ENCODE measurements at regions not wholly inside any gene's neighbourhood (a gene's known extent, or its start where the extent isn't known, plus 50 kb on each side); places are given as distances from the start of the nearest gene placed in this dataset.

- Histone ChIP-seq H4K5ac (ENCODE audit: insufficient read length, low read depth, low read length) (no peak overlapping the region), H2BK12ac (ENCODE audit: low read depth, low read length) (no peak overlapping the region), H3K4me1 (replicated peaks in 1 of 4; ENCODE audit: control insufficient read depth in 3 of 4, insufficient read depth in 4 of 4, low read length in 3 of 4) (peaks cover 0 to 3% (median 0%) of the 10 kb centered on the region in 4 experiments; a peak in 1 of 7 replicates), H4K91ac (replicated peaks; ENCODE audit: insufficient read length, low read length) (no peak overlapping the region), H3K23me2 (ENCODE audit: low read depth, low read length) (no peaks in the 10 kb centered on the region), H3K27me3 (replicated peaks in 1 of 4; ENCODE audit: control insufficient read depth in 3 of 4, extremely low read depth in 1 of 4, insufficient read depth in 3 of 4, low read length in 3 of 4) (peaks cover 0 to 2% (median 0%) of the 10 kb centered on the region in 4 experiments; a peak in 3 of 7 replicates), H3K79me2 (ENCODE audit: control insufficient read depth in 1 of 2, insufficient read depth in 2 of 2, low read length in 2 of 2) (no peaks in the 10 kb centered on the region), H3K79me1 (ENCODE audit: low read depth, low read length) (no peaks in the 10 kb centered on the region), H4K8ac (ENCODE audit: extremely low read depth, insufficient read depth, low read length) (no peak overlapping the region), H3K23ac (ENCODE audit: insufficient read length) (no peak overlapping the region), H3K9ac (replicated peaks in 1 of 4; ENCODE audit: extremely low read depth in 1 of 4, low read depth in 3 of 4, low read length in 3 of 4) (no peak overlapping the region), H2AFZ (ENCODE audit: low read length) (no peak overlapping the region), H2BK120ac (replicated peaks; ENCODE audit: low read depth, low read length) (no peak overlapping the region), H4K20me1 (replicated peaks in 1 of 2; ENCODE audit: control insufficient read depth in 1 of 2, insufficient read depth in 2 of 2, low read length in 2 of 2) (no peaks in the 10 kb centered on the region), H3K36me3 (ENCODE audit: control insufficient read depth in 2 of 4, insufficient read depth in 4 of 4, low read length in 3 of 4) (no peaks in the 10 kb centered on the region), H3K4me3 (ENCODE audit: extremely low read depth in 1 of 4, insufficient read depth in 2 of 4, low read depth in 3 of 4, low read length in 4 of 4) (no peak overlapping the region), H2BK20ac (ENCODE audit: low read length) (no peak overlapping the region), H3K4me2 (ENCODE audit: insufficient read depth in 1 of 2, low read depth in 2 of 2, low read length in 2 of 2) (no peak overlapping the region), H3K27ac (ENCODE audit: low read depth, low read length) (no peak overlapping the region), H3K4ac (replicated peaks; ENCODE audit: insufficient read length, low read depth, low read length) (no peak overlapping the region), H2BK15ac (ENCODE audit: low read length) (no peak overlapping the region), H3K14ac (ENCODE audit: insufficient read length) (no peak overlapping the region), H3K56ac (replicated peaks; ENCODE audit: insufficient read length, low read depth, low read length) (no peak overlapping the region), H2BK5ac (ENCODE audit: low read depth, low read length) (no peak overlapping the region), H3K18ac (ENCODE audit: extremely low read depth, low read length) (no peak overlapping the region), H3K9me3 (ENCODE audit: insufficient read depth in 2 of 2, low read depth in 1 of 2, low read length in 1 of 2) (no peaks in the 10 kb centered on the region), H2AK5ac (ENCODE audit: low read depth, low read length) (no peak overlapping the region)
- ChIA-PET CTCF (ENCODE audit: partially characterized antibody) (interaction anchor here (1.0 to 1.8 kb wide), 3 partner anchors 10 to 14 kb away, joined by 3 to 7 read pairs (median 6); no protein-coding TSS in a partner anchor), POLR2A (ENCODE audit: partially characterized antibody) (interaction anchor here (0.5 kb wide), 1 partner anchor 581 kb away, joined by 4 read pairs; no protein-coding TSS in a partner anchor)
- DNase-seq (ENCODE audit: low read depth in 1 of 2, low spot score in 2 of 2): no peak
- TF ChIP-seq BCL11A (IDR thresholded peaks at IDR 0.05; ENCODE audit: low read depth in 2 of 2, low read length in 2 of 2): no peak
- TF ChIP-seq HDAC6 (IDR thresholded peaks at IDR 0.05; ENCODE audit: low read depth, low read length): no peak
- TF ChIP-seq CBX5 (IDR thresholded peaks at IDR 0.05; ENCODE audit: low read depth, low read length): no peak
- no peak for TF ChIP-seq CHD2 (IDR thresholded peaks at IDR 0.05; ENCODE audit: low read length)
- TF ChIP-seq SAP30 (IDR thresholded peaks at IDR 0.05; ENCODE audit: insufficient read depth, insufficient replicate concordance, low read length): no peak
- no peak for TF ChIP-seq KDM5A (IDR thresholded peaks at IDR 0.05; ENCODE audit: low read length)
- TF ChIP-seq SRF (IDR thresholded peaks at IDR 0.05; ENCODE audit: low read depth, low read length): no peak
- TF ChIP-seq SP4 (IDR thresholded peaks at IDR 0.05; ENCODE audit: low read length): no peak
- no peak for TF ChIP-seq KDM4A (IDR thresholded peaks at IDR 0.05; ENCODE audit: low read depth, low read length, severe bottlenecking)
- no peak for TF ChIP-seq CHD1 (IDR thresholded peaks at IDR 0.05; ENCODE audit: low read depth, low read length)
- TF ChIP-seq CREB1 (IDR thresholded peaks at IDR 0.05): no peak
- TF ChIP-seq CEBPB (IDR thresholded peaks at IDR 0.05; ENCODE audit: low read depth, low read length): no peak
- no peak for TF ChIP-seq JUN (IDR thresholded peaks at IDR 0.05; ENCODE audit: low read depth, low read length)
- FAIRE-seq: no peak
- WGBS, 2 experiments (ENCODE audit: extremely low coverage in 1 of 2, insufficient coverage in 1 of 2, insufficient read length in 1 of 2, insufficient replicate concordance in 2 of 2, low coverage in 1 of 2, low lambda C conversion rate in 2 of 2, missing lambda C conversion rate in 1 of 2): 90% methylated on average over 5 of the region's 5 CpGs; no CpG with 5 or more reads in 1 of the 2 experiments
Measured at GRCh38 chr20:59493926-59494325, 110.4 kb upstream of the PHACTR3 start.
